GM10248 (cell line): ENCODE measurements at regions not wholly inside any gene's neighbourhood (a gene's known extent, or its start where the extent isn't known, plus 50 kb on each side); places are given as distances from the start of the nearest gene placed in this dataset.

ENCODE experiments used
- CTCF ChIA-PET: fragments of 300-600 bp; sonication (Branson Sonifier 250); formaldehyde crosslinking; extraction: SDS; loops from one replicate; lab custom pipeline; 2021; ENCODE audit warnings: antibody characterized with exemption; lab: Yijun Ruan, JAX
- POLR2A ChIA-PET: fragments of 350-650 bp; sonication (Branson Sonifier 250); formaldehyde crosslinking; extraction: SDS; loops from one replicate; lab custom pipeline; 2020; ENCODE audit warnings: antibody characterized with exemption; lab: Yijun Ruan, JAX
- DNase-seq: peaks from one replicate; pipeline ENCODE4 v3.0.0; 2012; ENCODE audit errors: extremely low spot score
- TF ChIP-seq, protein P1 (sequence below): IDR thresholded peaks from 2 replicates; pipeline ENCODE4 v1.5.1; 2012; ENCODE audit warnings: mild to moderate bottlenecking, low read depth; ENCODE audit errors: extremely low read depth, missing control alignments, control extremely low read depth

DNA sequence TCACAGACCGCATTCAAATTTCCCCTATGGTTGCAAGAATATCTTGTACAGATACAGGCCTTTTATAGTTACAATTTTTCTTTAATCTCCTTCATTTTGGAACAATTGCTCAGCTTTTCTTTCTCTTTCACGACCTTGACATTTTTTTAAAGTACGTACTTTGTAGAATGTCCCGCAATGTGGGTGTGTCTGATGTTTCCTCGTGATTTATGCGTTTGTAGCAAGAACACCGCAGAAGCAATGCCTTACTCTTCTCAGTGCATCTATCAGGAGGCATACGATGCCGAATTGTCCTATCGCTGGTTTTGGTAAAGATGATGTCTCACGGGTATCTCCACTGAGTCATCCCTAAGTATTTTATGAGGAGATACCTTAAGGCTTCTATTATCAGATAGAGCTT is 76.9 kb upstream of the RALGPS2 start:
- TF ChIP-seq, protein P1, sequence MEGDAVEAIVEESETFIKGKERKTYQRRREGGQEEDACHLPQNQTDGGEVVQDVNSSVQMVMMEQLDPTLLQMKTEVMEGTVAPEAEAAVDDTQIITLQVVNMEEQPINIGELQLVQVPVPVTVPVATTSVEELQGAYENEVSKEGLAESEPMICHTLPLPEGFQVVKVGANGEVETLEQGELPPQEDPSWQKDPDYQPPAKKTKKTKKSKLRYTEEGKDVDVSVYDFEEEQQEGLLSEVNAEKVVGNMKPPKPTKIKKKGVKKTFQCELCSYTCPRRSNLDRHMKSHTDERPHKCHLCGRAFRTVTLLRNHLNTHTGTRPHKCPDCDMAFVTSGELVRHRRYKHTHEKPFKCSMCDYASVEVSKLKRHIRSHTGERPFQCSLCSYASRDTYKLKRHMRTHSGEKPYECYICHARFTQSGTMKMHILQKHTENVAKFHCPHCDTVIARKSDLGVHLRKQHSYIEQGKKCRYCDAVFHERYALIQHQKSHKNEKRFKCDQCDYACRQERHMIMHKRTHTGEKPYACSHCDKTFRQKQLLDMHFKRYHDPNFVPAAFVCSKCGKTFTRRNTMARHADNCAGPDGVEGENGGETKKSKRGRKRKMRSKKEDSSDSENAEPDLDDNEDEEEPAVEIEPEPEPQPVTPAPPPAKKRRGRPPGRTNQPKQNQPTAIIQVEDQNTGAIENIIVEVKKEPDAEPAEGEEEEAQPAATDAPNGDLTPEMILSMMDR = no peak
- ChIA-PET CTCF (no interaction called here), POLR2A (no interaction called here)
- no peak for DNase-seq

DNA sequence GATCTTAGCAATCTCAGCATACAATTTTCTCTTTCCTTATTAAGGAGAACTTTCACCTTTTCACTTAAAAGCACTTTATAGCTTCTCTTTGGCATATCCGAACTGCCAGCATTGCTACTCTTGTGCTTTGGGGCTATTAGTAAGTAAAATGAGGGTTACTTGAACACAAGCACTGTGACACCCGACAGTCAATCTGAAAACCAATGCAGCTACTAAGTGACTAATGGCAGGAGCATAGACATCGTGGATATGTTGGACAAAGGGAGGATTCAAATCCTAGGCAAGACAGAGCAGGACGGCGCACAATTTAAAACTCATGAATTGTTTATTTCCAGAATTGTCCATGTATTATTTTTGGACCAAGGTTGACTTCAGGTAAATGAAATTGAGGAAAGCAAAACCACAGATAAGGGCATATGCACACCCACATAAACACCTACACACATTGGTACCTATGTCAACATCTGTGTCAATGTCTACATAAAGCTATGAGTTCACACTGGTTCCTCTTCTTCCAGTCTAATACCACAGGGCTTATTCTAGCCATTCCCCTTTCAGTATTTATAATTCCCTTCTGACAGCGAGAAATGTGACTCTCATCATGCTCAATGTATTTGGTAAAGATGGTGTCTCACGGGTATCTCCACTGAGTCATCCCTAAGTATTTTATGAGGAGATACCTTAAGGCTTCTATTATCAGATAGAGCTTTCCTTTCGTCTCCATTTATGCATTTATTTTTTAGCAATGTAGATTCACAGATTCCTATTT is 75.3 kb upstream of the RALGPS2 start:
- ChIA-PET POLR2A (no interaction called here), CTCF (interaction anchor here (1.0 to 1.4 kb wide), 2 partner anchors 54 to 83 kb away, joined by 3 read pairs; no protein-coding TSS in a partner anchor)
- no peak for DNase-seq
- TF ChIP-seq, protein P1 = no peak

DNA sequence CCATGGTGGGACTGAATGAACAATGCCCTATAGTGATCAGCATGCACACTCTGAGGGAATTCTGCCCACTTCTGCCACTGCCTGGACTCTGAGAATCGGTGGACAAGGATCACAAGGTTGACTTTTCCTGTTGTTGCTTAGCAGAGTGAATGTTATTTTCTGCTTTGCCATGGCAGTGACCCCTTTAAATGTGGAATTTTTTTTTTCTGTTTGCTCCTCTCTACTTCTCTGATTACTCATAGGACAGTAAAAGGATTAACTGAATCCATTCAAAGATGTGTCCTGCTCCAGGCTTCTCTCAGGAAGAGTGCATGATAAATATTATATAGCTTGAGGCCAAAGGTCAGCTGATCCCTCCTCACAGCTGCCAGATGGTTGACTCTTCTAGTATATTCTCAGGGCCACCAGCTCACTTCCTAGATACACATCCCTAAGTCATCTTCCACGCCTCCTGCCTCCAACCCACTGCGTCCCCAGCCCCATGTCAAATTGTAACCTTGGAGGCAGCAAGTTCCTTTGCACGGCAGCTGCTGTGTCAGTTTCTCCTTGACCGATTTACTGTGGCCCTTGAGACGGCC is 74.0 kb upstream of the RALGPS2 start:
- ChIA-PET POLR2A (no interaction called here), CTCF (interaction anchor here (1.4 to 1.5 kb wide), 2 partner anchors 55 to 108 kb away, joined by 3 to 4 read pairs; no protein-coding TSS in a partner anchor)
- TF ChIP-seq, protein P1 = no peak
- no peak for DNase-seq

DNA sequence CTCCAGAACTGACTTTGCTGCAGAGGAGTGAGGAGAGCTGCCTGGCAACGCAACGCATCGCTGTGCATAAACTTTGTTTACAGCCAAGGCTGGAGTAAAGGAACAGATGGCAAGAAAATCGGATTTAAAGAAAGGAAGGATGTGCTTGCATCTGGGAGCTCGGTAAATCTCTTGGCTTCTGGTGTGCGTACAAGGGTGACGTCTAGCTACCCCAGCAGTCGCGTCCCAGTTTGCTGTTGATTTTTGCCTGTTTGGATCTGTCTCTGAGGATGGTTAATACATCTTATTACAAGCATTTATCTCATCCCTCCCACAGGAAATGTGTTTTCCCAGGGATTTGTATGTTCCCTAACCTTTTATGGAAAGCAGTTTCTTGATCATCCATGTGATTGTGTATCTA is 73.3 kb upstream of the RALGPS2 start:
- no peak for DNase-seq
- TF ChIP-seq, protein P1 = no peak
- ChIA-PET CTCF (interaction anchor here (1.5 kb wide), 1 partner anchor 109 kb away, joined by 4 read pairs; no protein-coding TSS in a partner anchor), POLR2A (no interaction called here)

DNA sequence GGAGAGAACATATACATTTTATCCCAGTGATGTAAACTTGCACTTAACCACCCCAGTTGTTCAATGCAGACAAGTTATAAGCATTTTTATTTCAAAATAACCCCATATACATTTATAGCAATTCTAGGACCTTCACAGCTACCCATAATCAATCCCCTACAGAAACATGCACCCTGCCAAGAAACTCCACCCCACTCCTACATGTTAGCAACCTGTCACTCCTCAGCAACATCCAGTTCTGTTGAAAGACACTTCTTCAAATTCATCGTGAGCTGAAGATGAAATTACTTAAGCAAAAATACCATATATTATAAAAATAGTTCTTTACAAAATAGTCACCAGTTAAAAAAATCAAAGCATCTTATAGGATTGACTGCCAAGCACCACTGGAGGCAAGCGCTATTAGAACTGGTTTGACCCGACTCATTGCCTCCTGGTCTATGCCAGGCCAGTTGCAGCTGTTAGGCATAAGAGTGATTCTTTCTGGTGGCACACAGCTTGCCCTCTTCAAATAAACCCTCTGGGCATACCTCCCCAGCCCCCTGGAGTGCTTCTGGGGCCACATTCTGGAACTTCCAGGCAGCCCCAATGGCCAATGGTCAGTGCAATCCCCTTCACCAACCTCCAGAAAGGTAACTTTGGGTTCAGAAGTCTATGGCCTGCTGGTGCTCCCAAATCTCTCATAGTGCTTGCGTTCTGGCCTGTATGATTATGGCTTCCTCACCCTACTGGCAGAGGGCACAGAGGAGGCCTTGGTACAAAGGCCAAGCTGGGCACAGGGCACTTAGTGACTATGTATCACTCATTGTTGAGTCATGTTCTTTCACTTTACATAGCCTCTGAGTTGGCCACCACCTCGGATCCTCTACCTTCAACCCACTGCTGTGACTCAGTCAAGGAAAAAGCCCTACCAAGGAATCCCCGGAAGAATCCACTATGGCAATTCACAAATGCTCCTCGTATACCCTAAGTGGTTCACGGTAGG is 72.2 kb upstream of the RALGPS2 start:
- CTCF ChIA-PET = interaction anchor here (1.5 kb wide), 1 partner anchor 110 kb away, joined by 4 read pairs; no protein-coding TSS in a partner anchor
- TF ChIP-seq, protein P1 = no peak
- POLR2A ChIA-PET = no interaction called here
- no peak for DNase-seq

DNA sequence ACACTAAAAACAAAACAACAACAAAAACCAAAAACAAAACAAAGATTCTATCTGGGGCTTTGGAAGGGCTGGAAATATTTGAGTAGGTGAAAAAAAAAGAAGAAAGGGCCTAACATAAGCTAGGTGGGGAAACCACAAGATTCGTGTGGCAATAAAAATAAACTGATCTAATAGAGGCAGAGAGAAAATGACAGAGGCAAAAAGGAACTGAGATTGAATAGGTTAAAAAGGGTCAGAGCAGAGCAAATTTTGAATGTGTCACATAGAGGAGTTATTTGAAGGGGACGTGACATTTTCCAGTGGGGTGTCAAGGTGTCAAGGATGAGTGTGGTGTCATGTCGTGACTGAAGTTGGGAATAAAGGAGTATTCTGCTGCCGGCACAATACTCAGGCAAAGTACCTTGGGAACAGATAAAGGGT is 65.2 kb upstream of the RALGPS2 start:
- POLR2A ChIA-PET = no interaction called here
- DNase-seq = peak; percentile 51
- TF ChIP-seq, protein P1 = no peak
- CTCF ChIA-PET = interaction anchor here (1.0 to 1.2 kb wide), 2 partner anchors 16 to 342 kb away, joined by 3 read pairs; no protein-coding TSS in a partner anchor
